ENCODE measurements at regions not wholly inside any gene's neighbourhood (a gene's known extent, or its start where the extent isn't known, plus 50 kb on each side); places are given as distances from the start of the nearest gene placed in this dataset.

- TF ChIP-seq ZNF263 (CRISPR knock-in tag; IDR thresholded peaks at IDR 0.05; ENCODE audit: low read depth) (no peak), CTCF (IDR thresholded peaks at IDR 0.05) (no peak), ZNF121 (CRISPR knock-in tag; IDR thresholded peaks at IDR 0.05) (no peak)
Measured at GRCh38 chr11:26778000-26778757, 56.3 kb upstream of the SLC5A12 start.

Measured in WTC11 (cell line).